HCT116 (cell line): ENCODE measurements at regions not wholly inside any gene's neighbourhood (a gene's known extent, or its start where the extent isn't known, plus 50 kb on each side); places are given as distances from the start of the nearest gene placed in this dataset.
"Not testable (repeated sequence)": the region's sequence is repeated elsewhere in the genome, so short reads cannot be mapped to it uniquely, and the experiment has no call there.

Source experiments
- CTCF ChIP-seq, 3 experiments: fragments of 200-600 bp in 1 of 3; sonication (generic) in 1 of 3; IDR thresholded peaks in 2 of 3; conservative IDR thresholded peaks in 1 of 3; 2 replicates each; pipeline ENCODE4 v1.5.1; 2012 to 2017; ENCODE audit warnings: low read depth in 2 of 3, low read length in 2 of 3, antibody characterized with exemption in 1 of 3, borderline replicate concordance in 1 of 3, control low read depth in 1 of 3, mild to moderate bottlenecking in 1 of 3, mixed read lengths in 1 of 3, mixed run types in 1 of 3, moderate library complexity in 1 of 3; ENCODE audit not compliant: insufficient read depth in 1 of 3
- ELF1 ChIP-seq: IDR thresholded peaks from 2 replicates; pipeline ENCODE4 v1.6.1; 2012; ENCODE audit warnings: low read depth, borderline replicate concordance
- EZH2 ChIP-seq: fragments of 200-600 bp; sonication (generic); IDR thresholded peaks from 2 replicates; pipeline ENCODE4 v1.6.1; 2017; ENCODE audit warnings: antibody characterized with exemption, mixed run types
- EZH2phosphoT487 ChIP-seq: fragments of 200-600 bp; IDR thresholded peaks from 2 replicates; pipeline ENCODE4 v1.6.1; 2018; ENCODE audit warnings: antibody characterized with exemption, borderline replicate concordance
- JUND ChIP-seq: IDR thresholded peaks from 2 replicates; pipeline ENCODE4 v1.6.1; 2012
- POLR2A ChIP-seq: IDR thresholded peaks from 2 replicates; pipeline ENCODE4 v1.7.0; 2011; ENCODE audit warnings: borderline replicate concordance; ENCODE audit not compliant: insufficient read depth, insufficient read length; ENCODE audit errors: extremely low read depth
- RAD21 ChIP-seq: IDR thresholded peaks from 2 replicates; pipeline ENCODE4 v1.6.1; 2012; ENCODE audit warnings: low read depth, mild to moderate bottlenecking
- SIN3A ChIP-seq: IDR thresholded peaks from 2 replicates; pipeline ENCODE4 v1.6.1; 2012; ENCODE audit warnings: low read depth
- SP1 ChIP-seq: IDR thresholded peaks from 2 replicates; pipeline ENCODE4 v1.6.1; 2012; ENCODE audit warnings: low read depth
- SRF ChIP-seq: IDR thresholded peaks from 2 replicates; pipeline ENCODE4 v1.6.1; 2012; ENCODE audit warnings: low read depth
- ZBTB33 ChIP-seq: IDR thresholded peaks from 2 replicates; pipeline ENCODE4 v1.6.1; 2011; ENCODE audit warnings: mild to moderate bottlenecking, low read length, moderate library complexity; ENCODE audit not compliant: insufficient replicate concordance; ENCODE audit errors: extremely low read depth
- TF ChIP-seq, protein P1 (sequence below): IDR thresholded peaks from 2 replicates; pipeline ENCODE4 v1.6.1; 2012
- TF ChIP-seq, protein P2 (sequence below): IDR thresholded peaks from 2 replicates; pipeline ENCODE4 v1.6.1; 2012

DNA sequence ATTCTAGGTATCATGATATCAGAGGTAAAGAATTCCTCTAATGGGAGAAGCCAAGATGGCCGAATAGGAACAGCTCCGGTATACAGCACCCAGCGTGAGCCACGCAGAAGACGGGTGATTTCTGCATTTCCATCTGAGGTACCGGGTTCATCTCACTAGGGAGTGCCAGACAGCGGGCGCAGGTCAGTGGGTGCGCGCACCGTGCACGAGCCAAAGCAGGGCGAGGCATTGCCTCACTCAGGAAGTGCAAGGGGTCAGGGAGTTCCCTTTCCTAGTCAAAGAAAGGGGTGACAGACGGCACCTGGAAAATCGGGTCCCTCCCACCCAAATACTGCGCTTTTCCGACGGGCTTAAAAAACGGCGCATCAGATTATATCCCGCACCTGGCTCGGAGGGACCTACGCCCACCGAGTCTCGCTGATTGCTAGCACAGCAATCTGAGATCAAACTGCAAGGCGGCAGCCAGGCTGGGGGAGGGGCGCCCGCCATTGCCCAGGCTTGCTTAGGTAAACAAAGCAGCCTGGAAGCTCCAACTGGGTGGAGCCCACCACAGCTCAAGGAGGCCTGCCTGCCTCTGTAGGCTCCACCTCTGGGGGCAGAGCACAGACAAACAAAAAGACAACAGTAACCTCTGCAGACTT lies 70.4 kb upstream of the ALCAM start:
- not testable (repeated sequence) for TF ChIP-seq EZH2; ELF1; SRF; CTCF (IDR thresholded peaks at IDR 0.05 in 2 of 3, conservative IDR thresholded peaks at IDR 0.05 in 1 of 3; ENCODE audit: borderline replicate concordance in 1 of 3, insufficient read depth in 1 of 3, low read depth in 2 of 3, low read length in 2 of 3); POLR2A; ZBTB33; SIN3A; RAD21; SP1; EZH2phosphoT487; JUND
- TF ChIP-seq, protein P1, sequence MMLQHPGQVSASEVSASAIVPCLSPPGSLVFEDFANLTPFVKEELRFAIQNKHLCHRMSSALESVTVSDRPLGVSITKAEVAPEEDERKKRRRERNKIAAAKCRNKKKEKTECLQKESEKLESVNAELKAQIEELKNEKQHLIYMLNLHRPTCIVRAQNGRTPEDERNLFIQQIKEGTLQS = not testable (repeated sequence)
- TF ChIP-seq, protein P2, sequence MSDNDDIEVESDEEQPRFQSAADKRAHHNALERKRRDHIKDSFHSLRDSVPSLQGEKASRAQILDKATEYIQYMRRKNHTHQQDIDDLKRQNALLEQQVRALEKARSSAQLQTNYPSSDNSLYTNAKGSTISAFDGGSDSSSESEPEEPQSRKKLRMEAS = not testable (repeated sequence)
